Uterus (tissue), 2 donors: ENCODE measurements at regions not wholly inside any gene's neighbourhood (a gene's known extent, or its start where the extent isn't known, plus 50 kb on each side); places are given as distances from the start of the nearest gene placed in this dataset.

Experiments
- POLR2A ChIP-seq, 2 donors: fragments of 450-650 bp; IDR thresholded peaks; one replicate each; pipeline ENCODE4 v1.6.1; 2016; ENCODE audit warnings: antibody characterized with exemption in 2 of 2, mild to moderate bottlenecking in 1 of 2, moderate library complexity in 1 of 2
- TF ChIP-seq, protein P1 (sequence below), 4 experiments: fragments of 200-600 bp in 2 of 4; fragments of 450-650 bp in 2 of 4; sonication (generic) in 2 of 4; IDR thresholded peaks; one replicate each; pipeline ENCODE4 v1.5.1; 2016 to 2019; ENCODE audit warnings: antibody characterized with exemption in 4 of 4, mild to moderate bottlenecking in 2 of 4, moderate library complexity in 1 of 4

DNA sequence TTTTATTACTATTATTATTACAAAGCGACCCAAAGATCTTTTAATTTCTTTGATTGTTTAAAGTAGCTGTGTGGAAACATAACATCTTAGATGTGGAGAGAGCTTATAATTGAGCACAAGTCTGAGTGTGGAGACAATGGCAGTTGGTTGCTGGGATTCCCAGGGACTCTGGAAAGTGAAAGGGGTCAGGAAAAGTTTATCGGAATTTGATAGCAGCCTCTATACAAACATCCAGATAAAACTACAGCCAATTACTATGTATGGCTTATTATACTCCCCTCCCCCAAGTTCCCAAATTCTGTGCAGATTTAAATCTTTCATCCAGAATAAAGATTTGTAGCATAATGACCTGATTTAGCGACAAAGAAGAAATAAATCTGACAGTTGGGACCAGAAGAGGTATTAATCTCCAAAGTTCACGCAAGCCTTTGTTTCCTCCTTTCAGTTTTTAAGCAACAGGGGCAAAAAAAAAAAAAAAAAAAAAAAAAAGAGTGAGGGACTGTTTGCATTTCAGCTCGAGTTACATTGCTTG lies 121.4 kb upstream of the MAP3K7 start:
- TF ChIP-seq, protein P1, sequence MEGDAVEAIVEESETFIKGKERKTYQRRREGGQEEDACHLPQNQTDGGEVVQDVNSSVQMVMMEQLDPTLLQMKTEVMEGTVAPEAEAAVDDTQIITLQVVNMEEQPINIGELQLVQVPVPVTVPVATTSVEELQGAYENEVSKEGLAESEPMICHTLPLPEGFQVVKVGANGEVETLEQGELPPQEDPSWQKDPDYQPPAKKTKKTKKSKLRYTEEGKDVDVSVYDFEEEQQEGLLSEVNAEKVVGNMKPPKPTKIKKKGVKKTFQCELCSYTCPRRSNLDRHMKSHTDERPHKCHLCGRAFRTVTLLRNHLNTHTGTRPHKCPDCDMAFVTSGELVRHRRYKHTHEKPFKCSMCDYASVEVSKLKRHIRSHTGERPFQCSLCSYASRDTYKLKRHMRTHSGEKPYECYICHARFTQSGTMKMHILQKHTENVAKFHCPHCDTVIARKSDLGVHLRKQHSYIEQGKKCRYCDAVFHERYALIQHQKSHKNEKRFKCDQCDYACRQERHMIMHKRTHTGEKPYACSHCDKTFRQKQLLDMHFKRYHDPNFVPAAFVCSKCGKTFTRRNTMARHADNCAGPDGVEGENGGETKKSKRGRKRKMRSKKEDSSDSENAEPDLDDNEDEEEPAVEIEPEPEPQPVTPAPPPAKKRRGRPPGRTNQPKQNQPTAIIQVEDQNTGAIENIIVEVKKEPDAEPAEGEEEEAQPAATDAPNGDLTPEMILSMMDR (IDR thresholded peaks at IDR 0.05): no peak
- no peak for TF ChIP-seq POLR2A (IDR thresholded peaks at IDR 0.05)
